ENCODE measurements at regions not wholly inside any gene's neighbourhood (a gene's known extent, or its start where the extent isn't known, plus 50 kb on each side); places are given as distances from the start of the nearest gene placed in this dataset.

DNA sequence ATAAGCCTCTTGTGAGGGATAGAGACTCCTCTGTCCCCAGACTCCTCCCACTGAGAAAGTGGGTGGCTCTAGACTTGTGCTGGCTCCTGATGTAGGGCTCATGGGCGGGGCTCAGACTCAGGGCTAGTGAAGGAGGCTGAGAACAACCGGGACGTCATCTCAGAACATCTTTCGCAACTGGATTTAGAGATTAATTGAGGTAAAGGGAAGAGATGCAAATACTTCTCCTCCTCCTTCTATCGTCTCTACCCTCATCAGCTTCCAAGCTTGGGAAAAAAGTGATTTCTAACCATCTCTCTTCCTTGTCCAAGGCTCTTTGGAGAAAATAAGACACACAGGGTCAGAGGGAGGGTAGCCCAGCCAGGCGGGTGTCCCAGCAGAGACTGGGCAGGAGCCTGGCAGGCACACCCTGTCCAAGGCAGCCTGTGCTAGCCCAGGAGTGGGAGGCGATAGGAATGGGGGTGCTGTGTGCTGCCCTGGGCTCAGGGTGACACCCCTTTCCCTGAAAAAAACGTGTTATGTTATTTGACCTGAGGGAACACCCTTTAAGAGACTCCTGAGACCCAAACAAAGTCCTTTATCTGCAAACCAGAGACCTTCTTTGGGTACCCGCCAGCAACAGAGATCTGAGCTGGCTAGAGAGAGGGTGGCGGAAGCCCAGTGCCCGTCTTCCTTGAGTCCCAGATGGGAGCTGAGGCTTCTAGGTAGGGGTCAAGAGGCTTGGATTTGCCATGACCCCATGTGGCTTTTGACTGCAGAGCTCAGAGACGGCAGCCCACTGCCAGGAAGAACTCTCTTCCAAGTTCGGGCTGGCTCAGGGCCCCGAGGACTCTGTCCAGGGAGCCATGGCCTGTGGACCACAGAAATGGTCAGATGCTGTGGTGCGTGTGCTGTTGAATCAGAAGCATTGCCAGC, 160.9 kb downstream of the ADAMTS15 start:
- peak; percentile 56 for DNase-seq (ENCODE audit: low read depth)
- TF ChIP-seq CTCF (IDR thresholded peaks at IDR 0.05; ENCODE audit: insufficient read depth, low read depth, low read length, missing control alignments), result no peak
- no peak overlapping the region for H3K4me3 ChIP-seq (ENCODE audit: low read length)

DNA sequence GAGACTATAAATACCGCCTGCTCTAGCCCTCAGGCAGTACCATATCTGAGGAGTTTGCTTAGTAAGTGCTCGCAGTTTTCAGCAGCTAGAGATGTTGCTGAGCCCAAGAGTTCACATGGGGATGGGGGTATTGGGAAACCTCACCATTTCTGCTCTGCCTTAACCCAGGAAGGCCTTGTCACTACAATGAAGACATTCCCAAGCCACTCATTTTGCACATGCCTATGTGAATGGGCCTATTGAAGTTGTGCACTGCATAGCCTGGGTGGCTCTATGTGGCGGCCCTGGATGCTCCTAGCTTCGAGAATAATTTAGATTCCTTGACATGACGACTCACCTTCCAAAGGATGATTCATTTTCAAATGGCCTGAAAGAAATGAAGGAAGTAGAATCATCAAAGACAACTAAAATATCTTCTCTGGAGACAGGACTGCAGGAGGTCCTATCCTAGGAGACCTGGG, 163.4 kb downstream of the ADAMTS15 start:
- peak; percentile 81 for DNase-seq (ENCODE audit: low read depth)
- TF ChIP-seq CTCF (IDR thresholded peaks at IDR 0.05; ENCODE audit: insufficient read depth, low read depth, low read length, missing control alignments), result no peak
- H3K4me3 ChIP-seq (ENCODE audit: low read length), result no peak overlapping the region

DNA sequence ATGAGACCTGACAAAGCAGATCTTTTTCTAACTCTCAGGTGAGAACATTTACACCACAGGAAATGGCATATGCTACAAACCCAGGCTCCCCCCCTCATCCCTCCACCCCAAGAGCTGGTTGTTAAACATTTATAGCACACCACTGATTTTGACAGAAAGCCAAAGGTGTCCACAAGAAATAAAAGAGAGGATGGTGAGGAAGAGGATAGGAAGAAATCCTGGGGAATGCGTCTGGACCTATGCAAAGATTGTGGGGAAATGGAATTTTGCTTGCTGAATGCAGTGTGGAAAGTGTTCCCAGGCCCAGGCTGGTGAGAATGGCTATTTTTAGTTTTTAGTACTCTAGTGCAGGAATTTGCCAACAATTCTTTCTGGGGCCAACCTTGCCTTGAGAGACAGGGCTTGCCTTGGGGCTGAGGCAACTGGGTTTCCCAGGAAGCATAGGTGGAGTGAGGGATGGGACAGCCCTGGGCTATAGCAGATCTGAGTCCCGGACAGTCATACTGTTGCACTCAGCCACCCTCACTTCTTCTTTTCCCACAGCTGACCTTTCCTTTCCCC, 163.9 kb downstream of the ADAMTS15 start:
- H3K4me3 ChIP-seq (ENCODE audit: low read length), result no peak overlapping the region
- DNase-seq (ENCODE audit: low read depth), result peak; percentile 52
- no peak for TF ChIP-seq CTCF (IDR thresholded peaks at IDR 0.05; ENCODE audit: insufficient read depth, low read depth, low read length, missing control alignments)

- DNase-seq (ENCODE audit: low read depth), result no peak
- no peak for TF ChIP-seq CTCF (IDR thresholded peaks at IDR 0.05; ENCODE audit: insufficient read depth, low read depth, low read length, missing control alignments)
- no peak overlapping the region for H3K4me3 ChIP-seq (ENCODE audit: low read length)
Measured at GRCh38 chr11:130613396-130613795, 165.0 kb downstream of the ADAMTS15 start.

DNA sequence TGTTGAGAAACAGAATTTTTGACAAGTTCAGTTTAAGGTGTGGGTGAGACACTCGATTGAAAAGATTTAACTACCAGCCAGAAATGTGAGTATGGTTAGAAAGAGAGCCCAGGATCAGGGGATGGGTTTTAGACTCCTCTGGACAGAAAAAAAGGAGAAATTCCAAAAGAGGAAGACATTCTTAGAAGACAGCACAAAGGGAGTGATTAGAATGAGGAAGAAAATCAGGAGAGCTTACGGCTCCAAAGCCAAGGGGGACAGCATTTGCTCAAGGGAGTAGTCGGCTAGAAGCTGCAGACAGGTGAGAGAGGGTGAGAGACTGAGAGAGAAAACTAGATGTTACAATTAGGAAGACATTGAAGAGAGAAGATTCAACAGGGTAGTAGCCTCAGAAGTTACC, 166.1 kb downstream of the ADAMTS15 start:
- TF ChIP-seq CTCF (IDR thresholded peaks at IDR 0.05; ENCODE audit: insufficient read depth, low read depth, low read length, missing control alignments), result no peak
- no peak overlapping the region for H3K4me3 ChIP-seq (ENCODE audit: low read length)
- DNase-seq (ENCODE audit: low read depth), result no peak

GRCh38 chr11:130615561-130615960, 167.1 kb downstream of the ADAMTS15 start:
- no peak overlapping the region for H3K4me3 ChIP-seq (ENCODE audit: low read length)
- no peak for DNase-seq (ENCODE audit: low read depth)
- TF ChIP-seq CTCF (IDR thresholded peaks at IDR 0.05; ENCODE audit: insufficient read depth, low read depth, low read length, missing control alignments), result no peak

Data from epithelial cell of esophagus (primary cell).